HG03196 (cell line): ENCODE measurements at regions not wholly inside any gene's neighbourhood (a gene's known extent, or its start where the extent isn't known, plus 50 kb on each side); places are given as distances from the start of the nearest gene placed in this dataset.

Experiments
- ATAC-seq: cut with Tn5 transposase; IDR thresholded peaks from one replicate; pipeline ENCODE4 v1.9.1; 2021; ENCODE audit not compliant: unreplicated experiment

DNA sequence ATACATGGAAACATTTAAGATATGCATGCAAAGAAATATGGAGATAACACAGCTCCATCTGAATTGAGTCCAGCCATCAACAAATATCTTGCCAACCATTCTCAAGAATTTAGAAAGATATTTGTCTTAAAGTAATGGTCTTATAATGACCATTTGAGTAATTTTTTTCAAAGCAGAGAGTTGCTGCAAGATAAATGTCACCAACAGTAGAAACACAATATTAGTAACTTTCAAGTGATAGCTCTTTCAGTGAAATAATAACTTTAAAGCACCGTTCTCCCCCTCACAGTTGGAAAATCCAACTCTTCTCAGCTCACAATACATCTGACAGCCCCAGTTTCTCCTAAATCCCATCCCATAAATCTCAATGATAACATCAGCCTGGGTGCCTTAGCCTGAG lies 481.0 kb upstream of the ADAMTS5 start:
- no peak for ATAC-seq

DNA sequence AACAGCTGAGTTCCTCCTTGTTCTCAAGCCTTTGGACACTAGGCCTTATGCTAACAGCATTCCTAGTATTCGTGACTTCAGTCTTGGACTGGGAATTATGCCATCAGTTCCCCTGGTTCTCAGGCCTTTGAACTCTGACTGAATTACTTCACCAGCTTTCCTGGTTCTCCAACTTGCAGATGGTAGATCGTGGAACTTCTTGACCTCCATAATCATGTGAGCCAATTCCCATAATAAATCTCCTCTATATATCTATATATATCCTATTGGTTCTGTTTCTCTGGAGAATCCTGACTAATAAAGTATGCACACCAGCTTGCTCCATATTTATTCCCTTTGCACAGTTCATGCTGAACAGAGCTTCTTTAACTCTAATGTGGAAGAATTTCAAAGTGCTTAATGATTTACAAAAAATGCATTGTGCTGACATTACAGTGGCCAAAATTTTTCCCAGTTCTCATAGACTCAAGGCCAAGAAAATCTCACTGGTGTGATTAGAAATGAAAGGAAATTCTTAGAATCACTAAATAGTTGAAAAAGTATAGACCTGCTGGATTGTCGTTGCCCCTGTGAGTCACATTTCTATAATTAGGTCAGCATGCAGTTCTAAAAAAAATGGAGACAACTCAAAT lies 462.9 kb upstream of the ADAMTS5 start:
- no peak for ATAC-seq

DNA sequence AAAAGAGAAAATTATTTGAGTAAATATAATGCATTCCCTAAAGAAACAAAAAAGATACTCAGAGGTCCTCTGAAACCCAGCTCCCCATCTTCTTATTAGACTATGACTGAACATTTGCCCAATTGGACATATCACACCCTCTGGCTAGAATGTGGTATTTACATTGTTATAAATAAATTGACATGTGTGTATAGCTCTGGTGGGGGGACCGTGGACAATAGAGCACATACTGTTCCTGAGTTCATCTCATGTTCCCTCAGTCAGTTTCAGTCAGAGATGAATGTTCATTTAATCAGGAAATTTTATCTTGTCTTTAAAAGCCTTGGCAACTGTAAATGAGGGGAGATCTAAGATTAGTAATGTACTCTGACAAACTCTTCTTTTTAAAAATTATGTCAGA lies 459.3 kb upstream of the ADAMTS5 start:
- ATAC-seq: no peak

DNA sequence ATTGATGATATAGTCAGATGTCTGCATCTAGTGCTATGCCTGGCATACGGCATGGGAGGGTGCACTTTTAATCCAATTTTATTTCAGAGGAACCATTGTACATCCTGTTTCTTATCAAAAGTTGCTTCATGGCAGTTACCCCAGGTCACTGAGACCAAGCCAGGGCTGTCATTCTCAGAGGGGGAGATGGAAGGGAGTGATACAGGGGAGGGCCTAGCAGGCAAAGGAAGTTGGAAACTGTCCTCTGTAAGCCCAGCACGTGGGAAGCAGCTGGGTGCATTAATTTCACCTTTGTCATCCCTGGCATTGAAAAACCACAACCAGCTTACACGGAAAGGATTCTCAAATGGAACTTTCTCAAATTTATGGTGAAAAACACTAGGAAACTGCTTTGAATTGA lies 458.7 kb upstream of the ADAMTS5 start:
- ATAC-seq: no peak

DNA sequence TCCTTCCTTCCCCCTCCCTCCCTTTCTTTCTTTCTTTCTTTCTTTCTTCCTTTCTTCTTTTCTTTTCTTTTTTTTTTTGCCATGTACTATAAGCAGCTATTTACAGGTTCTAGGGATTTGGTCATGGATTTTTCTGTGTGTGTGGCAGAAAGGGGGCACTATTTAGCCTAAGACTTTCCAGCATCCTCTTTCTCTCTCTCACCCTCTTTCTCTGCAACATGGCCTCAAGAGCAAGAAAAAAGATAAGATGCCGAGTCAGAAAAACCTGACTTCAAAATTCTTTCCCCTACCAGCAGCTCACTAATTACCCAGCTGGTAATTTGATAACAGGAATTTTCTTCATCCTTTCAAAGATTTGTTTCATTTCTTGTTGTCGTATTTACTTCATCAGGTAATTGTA lies 458.3 kb upstream of the ADAMTS5 start:
- ATAC-seq: no peak

DNA sequence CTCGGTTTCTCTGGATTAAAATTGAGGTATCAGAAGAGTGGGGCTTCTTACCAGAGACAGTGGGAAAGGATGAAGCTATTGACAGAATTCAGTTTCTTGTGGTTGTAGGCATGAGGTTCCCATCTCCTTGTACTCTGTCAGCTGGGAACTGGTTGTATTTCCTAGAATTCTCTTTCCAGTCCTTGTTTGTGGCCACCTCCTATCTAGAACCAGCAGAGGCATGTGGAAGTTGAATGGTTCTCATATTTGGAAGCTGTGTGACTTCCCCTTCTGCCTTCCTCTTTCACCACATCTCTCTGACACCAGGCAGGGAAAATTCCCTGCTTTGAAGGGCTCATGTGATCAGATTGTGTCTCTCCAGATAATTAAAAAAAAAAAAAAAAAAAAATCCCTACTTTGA lies 457.7 kb upstream of the ADAMTS5 start:
- ATAC-seq: no peak

DNA sequence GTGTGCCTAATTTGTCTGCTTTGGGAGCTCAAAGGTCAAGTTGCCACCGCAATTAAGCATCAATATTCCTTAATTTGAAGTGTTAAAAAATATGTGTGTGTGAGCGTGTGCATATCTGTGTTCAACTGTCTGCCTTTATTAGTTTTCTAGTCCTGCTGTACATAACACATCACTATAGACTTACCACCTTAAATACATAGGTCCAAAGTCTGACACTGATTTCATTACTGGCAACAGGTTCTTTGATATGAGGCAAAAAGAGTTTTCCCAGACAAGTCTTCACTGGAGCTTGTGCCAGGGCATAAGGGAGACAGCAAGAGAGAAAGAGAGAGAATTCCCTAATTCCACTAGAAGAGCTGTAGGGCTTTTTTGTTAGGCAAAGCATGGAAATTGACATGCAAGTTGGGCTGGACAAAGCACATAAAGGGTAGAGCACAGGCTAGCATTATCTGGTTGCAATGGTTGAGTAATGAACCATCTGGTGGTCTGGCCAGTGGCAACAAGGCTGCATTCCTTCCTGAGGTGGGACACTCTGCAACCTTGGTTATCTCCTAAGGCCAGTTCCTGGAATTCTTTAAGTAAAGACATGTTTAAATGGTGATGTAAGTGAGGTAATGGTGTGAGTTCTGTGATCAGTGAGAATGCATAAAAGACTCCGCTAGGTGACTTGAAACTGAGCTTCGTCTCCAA lies 457.2 kb upstream of the ADAMTS5 start:
- ATAC-seq: no peak

DNA sequence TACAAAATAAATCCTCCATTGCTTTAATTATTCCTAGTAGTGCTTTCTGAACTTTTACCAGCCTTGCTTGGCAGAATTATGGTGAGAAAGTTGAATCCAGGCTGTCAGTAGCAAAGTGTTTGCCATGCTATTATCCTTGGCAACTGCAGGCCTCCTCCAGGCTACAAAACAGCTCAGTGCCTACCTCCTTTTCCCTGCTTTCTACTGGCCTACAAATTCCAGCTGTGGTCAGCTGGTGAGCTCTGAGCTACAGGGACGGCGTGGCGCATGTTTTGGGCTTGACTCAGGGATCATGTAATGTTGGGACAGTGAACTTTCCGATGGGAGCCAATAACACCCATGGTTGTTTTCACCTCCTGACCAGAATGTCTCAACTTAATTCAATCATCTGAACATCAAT lies 456.1 kb upstream of the ADAMTS5 start:
- ATAC-seq: no peak

DNA sequence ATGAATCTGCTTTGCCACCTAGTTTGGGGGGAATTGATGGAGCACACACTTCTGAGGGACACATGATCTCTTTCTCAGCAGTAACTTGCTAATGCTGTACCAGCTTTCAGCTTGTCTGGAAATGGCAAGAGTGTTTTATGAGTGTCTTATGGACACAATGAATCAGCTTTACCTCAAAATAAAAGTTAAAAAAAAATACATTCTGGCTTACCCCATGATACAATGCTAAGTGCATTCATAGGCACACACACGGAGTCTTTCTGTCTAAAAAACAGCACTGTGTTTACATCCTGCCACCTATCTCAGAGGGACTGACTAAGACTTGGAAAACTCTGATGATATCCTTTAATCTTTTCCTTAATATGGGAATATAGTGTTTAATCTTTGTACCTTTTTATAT lies 455.5 kb upstream of the ADAMTS5 start:
- ATAC-seq: no peak

DNA sequence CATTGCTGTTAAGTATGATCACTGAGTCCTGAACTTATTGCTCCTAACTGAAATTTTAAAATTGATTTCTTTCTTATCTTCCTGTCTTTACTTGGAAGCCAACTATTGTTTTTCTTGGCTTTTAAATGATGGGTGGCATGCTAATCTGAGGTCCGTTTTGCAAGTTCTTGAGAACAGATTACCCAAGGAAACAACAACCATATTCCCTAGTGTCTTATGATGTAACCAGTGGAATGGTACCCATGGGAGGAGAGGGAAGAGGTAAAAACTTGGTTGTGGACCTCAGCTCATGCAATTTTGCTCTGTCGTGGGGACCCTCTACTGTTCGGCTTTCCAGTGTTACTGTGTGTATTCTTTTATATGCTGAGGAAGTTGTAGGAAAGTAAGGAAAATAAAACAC lies 454.8 kb upstream of the ADAMTS5 start:
- no peak for ATAC-seq

DNA sequence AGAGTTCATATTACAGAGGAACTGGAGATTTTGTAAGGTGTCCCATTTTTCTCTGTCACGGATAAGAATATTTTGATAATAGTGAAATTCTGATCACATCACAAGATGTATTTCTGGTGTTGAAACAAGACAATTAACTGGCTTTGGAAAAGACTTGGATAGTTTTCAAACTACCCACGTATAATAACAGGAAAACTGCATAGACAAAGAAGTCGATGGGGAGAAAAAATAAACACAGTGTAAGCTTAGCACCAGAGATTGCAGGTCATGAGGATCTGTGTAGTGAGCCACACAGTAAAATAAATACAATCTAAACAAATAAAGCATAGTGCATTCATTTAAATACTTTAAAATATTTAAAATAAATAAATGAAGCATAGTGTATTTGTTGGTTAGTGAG lies 452.3 kb upstream of the ADAMTS5 start:
- ATAC-seq: no peak

DNA sequence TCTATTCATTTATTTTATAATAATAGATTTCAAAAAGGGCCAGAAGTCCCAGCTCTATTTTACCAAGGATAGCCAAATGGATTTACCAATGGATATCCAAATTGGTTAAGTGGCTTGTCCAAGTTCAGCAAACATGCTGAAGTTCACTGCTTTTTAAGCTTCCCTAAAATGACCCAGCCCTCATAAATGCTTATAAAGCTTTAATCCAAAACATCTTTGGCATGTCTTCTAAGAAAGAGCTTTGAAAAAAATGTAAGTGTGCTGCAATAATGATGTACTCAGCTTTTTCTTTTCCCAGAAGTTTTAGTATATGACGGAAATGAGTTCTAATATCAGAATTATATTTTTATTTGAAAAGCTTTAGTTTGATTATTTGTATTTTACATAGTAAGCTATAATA lies 451.5 kb upstream of the ADAMTS5 start:
- ATAC-seq: no peak

DNA sequence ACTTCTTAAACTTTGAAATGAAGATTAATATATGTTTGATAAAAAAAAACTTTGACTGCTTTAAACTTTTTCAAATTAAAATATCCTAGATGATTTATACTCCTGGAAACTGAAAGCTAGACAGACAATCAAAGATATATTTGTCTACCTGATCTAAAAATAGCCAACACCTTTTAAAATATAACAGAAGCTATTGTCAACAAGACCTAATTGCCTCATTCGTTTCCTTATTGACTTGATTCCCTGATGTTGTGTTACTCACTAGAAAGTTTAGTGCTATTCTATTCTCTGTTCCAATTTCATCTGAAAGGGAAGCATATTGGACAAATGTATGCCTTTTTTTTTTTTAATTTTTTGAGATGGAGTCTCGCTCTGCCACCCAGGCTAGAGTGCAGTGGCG lies 445.6 kb upstream of the ADAMTS5 start:
- ATAC-seq: no peak

DNA sequence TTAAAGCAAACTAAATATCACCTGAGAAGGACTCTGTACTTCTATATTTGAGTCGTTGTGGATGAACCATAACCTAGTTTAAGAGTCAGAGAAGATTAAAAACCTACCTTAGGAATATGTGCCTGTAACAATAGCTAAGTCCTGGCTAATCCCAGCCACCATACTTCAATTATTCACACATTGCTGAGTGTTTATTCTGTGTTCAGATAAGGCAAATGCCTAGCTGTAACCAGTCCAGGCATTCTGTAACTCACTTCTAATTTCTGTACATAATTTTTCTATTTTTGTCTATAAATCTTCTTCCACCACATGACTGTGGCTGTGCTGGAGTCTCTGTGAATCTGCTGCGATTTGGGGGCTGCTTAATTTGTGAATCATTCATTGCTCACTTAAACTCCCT lies 441.9 kb upstream of the ADAMTS5 start:
- no peak for ATAC-seq

DNA sequence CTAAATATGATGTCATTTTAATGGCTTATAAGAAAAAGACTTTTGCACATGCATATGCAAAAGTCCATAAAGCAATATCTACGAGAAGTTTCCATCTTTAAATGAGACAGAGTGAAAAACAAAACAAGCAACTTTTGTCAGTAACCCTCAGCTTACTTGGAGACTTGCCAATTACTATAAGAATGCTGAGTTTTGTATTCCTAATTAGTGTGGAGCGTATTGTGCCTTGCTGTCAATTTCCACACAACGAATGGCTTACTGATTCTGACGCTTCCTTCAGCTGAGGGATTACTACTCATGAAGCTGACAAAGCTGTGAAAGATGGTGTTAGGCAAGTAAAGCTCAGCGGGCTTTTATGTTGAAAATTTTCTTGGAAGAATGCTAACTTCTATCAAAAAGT lies 440.4 kb upstream of the ADAMTS5 start:
- no peak for ATAC-seq

DNA sequence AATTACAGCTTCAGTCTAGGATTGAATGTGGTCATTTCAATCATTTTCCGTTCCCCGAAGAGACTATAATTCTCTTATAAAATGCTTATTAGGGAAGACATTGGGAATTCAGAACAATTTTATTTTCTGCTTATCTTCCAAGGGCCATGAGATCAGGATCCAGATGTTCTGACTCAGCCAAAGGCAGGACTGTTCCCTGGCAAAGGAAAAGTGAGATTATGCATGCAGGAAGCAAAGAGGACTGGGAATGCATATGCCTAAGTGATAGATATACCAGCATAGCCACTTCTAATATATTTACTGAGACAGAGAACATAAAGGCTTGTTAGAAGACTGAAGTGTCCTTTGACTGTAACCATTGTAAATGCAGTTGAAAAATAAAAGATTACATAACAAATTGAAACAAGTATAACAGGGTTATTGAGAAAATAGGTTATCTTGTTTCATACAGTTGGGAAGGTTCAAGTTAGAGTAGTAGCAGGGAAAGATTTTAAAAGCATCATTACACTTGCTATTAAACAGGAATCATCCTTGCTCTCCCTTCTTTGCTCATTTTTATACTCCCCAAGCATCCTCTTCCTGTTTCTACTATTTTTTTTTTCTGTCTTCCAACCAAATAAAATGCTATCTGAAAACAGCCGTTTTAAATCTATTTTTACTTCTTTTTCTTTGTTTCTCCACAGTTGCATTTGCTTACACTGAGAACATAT lies 439.6 kb upstream of the ADAMTS5 start:
- no peak for ATAC-seq

DNA sequence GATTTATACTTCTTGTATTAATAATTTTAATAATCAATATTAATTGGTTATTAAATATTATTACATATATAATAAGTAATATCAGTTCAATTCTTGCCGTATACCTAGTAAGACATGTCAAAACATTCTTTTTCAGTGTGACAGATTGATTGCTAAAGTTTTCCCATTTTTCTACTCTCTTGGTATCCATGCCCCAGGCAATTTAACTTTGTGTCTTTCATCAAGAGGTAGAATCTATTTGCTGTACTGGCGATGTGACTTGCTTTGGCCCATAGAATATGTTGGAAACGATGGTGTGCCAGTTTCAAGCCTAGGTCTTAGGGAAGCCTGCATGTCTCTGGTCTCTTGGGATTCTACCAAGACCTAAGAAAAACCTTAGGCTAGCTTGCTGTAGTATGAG lies 436.1 kb upstream of the ADAMTS5 start:
- ATAC-seq: no peak

DNA sequence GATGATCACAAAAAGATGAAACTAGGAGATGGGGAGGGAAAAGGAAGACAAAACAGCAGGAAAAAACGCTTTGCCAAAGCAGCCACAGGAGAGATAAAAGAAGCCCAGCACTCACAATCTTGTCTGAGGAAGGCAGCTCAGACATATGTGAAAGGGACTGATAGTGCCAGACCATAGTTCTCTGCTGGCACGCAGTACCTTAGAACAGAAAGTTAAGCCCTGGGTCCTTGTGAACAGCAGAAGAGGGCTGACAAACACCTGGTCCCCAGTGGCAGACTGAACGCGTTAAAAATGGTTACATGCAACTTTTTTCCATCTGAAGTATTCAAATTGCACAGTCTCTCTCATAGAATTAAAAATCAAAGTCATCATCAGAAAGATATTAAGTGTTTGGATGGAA lies 433.2 kb upstream of the ADAMTS5 start:
- ATAC-seq: no peak

DNA sequence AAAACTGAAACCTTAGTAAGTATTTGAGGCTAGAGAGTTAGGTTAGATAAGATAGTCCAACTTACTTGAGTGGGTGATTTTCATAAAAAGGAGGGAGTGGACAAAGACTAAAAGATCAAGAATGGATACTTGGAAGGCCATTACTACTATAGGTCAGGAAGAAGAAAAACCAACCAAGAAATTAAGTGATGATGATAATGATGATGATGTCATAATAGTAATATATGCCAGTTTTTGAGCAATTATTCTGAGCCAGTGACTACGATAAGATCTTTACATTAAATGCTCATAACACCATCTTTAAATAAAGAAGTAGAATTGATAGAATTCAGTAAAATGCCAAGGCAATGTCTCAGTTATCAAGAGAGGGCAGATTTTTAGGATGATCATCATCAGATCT lies 430.7 kb upstream of the ADAMTS5 start:
- no peak for ATAC-seq

DNA sequence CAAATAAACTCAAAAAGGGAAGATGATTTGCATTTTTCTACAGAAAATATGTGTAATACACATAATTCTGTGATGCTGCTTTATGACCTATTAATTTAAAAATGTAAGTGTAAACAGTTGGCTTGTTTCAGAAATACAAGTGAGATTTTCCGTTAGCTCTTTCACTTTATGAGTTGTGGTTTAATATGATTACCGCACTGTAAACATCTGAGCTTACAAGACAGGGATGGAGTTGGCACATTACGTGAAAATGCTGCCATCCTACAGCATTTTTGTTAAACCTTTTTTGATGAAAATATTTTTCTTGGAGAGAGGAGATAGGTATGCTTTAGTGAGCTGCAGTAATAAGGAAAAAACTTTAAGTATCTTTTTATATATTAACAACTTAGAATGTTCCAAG lies 426.8 kb upstream of the ADAMTS5 start:
- ATAC-seq: no peak

DNA sequence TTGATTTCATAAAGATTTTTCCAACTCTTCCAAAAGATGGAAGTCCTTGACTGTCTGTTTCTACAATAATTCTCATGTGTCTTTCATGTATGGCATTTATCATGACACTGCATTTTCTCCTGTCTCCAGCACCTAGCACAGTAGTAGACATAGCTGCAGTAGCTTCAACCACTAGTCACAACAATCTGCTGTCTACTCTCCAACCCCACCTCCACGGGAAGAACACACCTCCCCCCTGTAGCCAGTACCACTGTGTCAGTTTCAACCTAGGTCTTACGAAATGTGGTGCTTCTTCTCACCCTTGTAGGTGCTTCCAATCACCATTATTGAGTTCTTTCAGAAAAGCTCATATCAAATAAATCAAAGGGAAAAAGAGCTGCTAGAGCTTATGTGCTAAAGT lies 425.1 kb upstream of the ADAMTS5 start:
- ATAC-seq: no peak

DNA sequence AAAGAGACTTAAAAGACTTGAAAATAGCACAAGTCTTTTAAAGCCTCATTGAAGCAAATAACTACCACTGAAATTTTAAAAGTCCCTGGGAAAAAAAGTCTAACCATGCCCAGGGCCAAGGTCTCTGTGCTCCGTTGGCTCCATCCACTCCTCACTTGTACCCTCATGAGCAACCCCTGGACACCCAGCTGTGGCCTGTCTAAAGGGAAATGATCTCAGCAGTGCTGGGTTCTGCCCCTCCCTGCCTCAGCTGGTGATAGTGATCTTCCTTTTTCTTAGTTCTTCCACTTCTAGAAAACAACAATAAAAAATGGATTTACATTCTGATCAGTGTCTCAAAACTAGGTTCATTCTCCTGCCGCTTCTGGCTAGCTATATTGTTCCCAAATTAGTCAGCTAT lies 423.5 kb upstream of the ADAMTS5 start:
- ATAC-seq: no peak

DNA sequence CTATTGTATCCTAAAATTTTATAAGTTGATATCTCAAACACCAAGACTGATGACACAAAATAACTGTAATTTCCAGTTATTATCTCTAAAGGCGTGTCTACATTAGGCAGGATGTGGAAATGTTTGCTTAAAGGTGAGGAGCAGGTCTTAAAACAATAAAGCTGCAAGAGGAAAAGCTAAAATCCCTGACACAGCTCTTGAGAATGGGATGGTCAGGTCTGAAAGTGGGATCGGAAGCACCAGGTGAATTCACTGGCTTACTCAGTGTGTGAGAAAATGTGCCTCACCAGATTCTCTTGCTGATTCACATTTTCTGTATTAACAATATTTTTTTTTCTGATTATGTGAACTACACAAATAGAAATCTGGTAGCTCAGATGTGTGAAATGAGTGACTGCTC lies 421.9 kb upstream of the ADAMTS5 start:
- ATAC-seq: no peak
